Esophagus muscularis mucosa (tissue), 4 donors: ENCODE measurements at regions not wholly inside any gene's neighbourhood (a gene's known extent, or its start where the extent isn't known, plus 50 kb on each side); places are given as distances from the start of the nearest gene placed in this dataset.

Source experiments
- DNase-seq: peaks from one replicate; pipeline ENCODE4 v3.0.0-alpha.2; 2017; ENCODE audit errors: extremely low spot score
- H3K27ac ChIP-seq, 4 donors: fragments of 200-600 bp; sonication (generic); replicated peaks in 1 of 4; 1 replicate in 3 of 4; 2 replicates in 1 of 4; pipeline ENCODE4 v1.5.1; 2016 to 2019; ENCODE audit warnings: mild to moderate bottlenecking in 1 of 4
- H3K27me3 ChIP-seq, 4 donors: fragments of 200-600 bp; sonication (generic); one replicate each; pipeline versions ENCODE4 v1.5.1 to v1.6.0; 2016 to 2019
- H3K36me3 ChIP-seq, 4 donors: fragments of 200-600 bp; sonication (generic); one replicate each; pipeline ENCODE4 v1.5.1; 2016 to 2019
- H3K4me1 ChIP-seq, 4 donors: fragments of 200-600 bp; sonication (generic); one replicate each; pipeline ENCODE4 v1.5.1; 2016 to 2019
- H3K4me3 ChIP-seq, 4 donors: fragments of 200-600 bp; sonication (generic); 1 replicate in 2 of 4; 2 replicates in 2 of 4; pipeline ENCODE4 v1.5.1; 2016 to 2019; ENCODE audit warnings: mild to moderate bottlenecking in 4 of 4, moderate library complexity in 1 of 4
- H3K9me3 ChIP-seq, 4 donors: fragments of 200-600 bp; sonication (generic); 1 replicate in 3 of 4; 2 replicates in 1 of 4; pipeline ENCODE4 v1.5.1; 2016 to 2019
- EP300 ChIP-seq: sonication (generic); formaldehyde crosslinking; IDR thresholded peaks from one replicate; pipeline ENCODE4 v1.6.1; 2017; ENCODE audit warnings: antibody characterized with exemption
- POLR2A ChIP-seq: fragments of 450-650 bp; IDR thresholded peaks from one replicate; pipeline ENCODE4 v1.6.1; 2017; ENCODE audit warnings: antibody characterized with exemption, moderate library complexity, mild to moderate bottlenecking, low read depth
- POLR2AphosphoS5 ChIP-seq, 2 donors: sonication (generic); formaldehyde crosslinking; IDR thresholded peaks; one replicate each; pipeline ENCODE4 v1.6.1; 2017; ENCODE audit warnings: antibody characterized with exemption in 2 of 2
- WGBS: methylation state at CpG from one replicate; pipeline ENCODE4 v1.1.5; 2018; 5-methylcytosine and 5-hydroxymethylcytosine counted together
- intact Hi-C: fragments of 100-400 bp; cut with DNase I; formaldehyde crosslinking; loops from one replicate; pipeline ENCODE4 v1.15.1; 2023
- TF ChIP-seq, protein P1 (sequence below), 3 experiments: fragments of 200-600 bp in 2 of 3; fragments of 450-650 bp in 1 of 3; sonication (generic) in 2 of 3; IDR thresholded peaks; one replicate each; pipeline ENCODE4 v1.5.1; 2017 to 2019; ENCODE audit warnings: antibody characterized with exemption in 3 of 3, mild to moderate bottlenecking in 2 of 3, moderate library complexity in 1 of 3

DNA sequence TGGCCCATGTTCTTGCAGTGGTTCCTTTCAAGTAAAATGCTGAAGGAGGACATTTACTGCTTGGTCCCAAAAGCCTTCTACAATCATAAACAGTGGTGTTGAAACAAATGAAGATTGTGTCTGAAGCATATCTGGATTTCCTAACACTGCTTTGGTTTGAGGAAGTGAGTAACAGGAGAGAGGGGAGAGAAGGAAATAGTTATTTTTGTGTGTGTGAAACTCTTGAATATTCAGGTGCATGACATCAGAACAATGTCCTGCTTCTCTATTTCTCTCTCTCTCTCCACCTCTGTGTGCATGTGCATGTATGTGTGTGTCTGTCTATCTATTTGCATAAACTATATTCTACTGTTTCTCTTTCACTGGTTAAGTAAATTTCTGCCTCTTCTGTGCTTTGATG is 61.4 kb upstream of the TNFSF18 start:
- intact Hi-C loops, result no loop called here
- Histone ChIP-seq H3K27ac (no peak overlapping the region), H3K27me3 (no peaks in the 10 kb centered on the region), H3K36me3 (no peaks in the 10 kb centered on the region), H3K4me3 (no peak overlapping the region), H3K4me1 (no peaks in the 10 kb centered on the region), H3K9me3 (no peaks in the 10 kb centered on the region)
- TF ChIP-seq EP300, result no peak
- TF ChIP-seq POLR2AphosphoS5 (IDR thresholded peaks at IDR 0.05), result no peak
- TF ChIP-seq, protein P1, sequence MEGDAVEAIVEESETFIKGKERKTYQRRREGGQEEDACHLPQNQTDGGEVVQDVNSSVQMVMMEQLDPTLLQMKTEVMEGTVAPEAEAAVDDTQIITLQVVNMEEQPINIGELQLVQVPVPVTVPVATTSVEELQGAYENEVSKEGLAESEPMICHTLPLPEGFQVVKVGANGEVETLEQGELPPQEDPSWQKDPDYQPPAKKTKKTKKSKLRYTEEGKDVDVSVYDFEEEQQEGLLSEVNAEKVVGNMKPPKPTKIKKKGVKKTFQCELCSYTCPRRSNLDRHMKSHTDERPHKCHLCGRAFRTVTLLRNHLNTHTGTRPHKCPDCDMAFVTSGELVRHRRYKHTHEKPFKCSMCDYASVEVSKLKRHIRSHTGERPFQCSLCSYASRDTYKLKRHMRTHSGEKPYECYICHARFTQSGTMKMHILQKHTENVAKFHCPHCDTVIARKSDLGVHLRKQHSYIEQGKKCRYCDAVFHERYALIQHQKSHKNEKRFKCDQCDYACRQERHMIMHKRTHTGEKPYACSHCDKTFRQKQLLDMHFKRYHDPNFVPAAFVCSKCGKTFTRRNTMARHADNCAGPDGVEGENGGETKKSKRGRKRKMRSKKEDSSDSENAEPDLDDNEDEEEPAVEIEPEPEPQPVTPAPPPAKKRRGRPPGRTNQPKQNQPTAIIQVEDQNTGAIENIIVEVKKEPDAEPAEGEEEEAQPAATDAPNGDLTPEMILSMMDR (IDR thresholded peaks at IDR 0.05), result no peak
- no peak for TF ChIP-seq POLR2A
- no peak for DNase-seq

DNA sequence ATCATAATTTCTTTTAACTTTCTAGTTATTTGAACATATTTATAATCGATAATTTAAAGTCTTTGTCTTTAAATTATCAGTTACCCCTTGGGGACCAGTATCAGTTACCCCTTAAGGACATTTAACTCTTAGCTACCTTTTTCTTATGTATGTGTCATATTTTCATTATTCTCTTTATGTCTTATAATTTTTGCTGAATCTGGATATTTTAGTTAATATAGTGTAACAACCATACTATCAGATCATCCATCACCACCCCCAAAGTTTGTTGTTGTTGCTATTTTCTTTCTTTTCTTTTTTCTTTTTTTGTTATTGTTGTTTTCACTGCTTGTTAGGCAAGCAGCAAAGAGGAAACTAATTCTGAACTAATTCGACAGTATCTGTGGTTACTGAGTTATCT is 57.0 kb upstream of the TNFSF18 start:
- Histone ChIP-seq H3K9me3 (peaks cover 0 to 12% (median 5%) of the 10 kb centered on the region in 4 donors), H3K36me3 (no peaks in the 10 kb centered on the region), H3K4me1 (no peaks in the 10 kb centered on the region), H3K27ac (no peak overlapping the region), H3K27me3 (no peaks in the 10 kb centered on the region), H3K4me3 (no peak overlapping the region)
- no peak for TF ChIP-seq POLR2A
- no peak for TF ChIP-seq EP300
- intact Hi-C loops, result no loop called here
- no peak for DNase-seq
- 94% methylated on average over 2 of the region's 2 CpGs for WGBS

DNA sequence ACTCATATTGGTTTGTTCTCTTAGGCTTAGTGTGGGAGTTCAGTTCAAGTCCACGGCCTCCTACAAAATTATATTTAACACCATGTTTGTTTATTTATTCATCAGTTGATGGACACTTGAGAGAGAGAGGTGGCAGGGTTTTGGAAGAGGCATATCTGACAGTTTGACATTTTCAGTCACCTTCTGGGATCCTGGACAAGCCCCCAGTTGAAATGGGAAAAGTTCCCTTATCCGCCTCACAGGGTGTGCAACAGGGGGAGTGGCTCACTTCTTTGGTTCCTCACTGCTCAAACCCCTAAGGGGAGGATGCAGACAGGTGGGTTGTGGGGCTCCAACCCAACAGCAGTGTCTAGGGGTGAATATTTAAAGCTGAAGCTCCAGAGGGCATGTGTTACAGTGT is 52.3 kb upstream of the TNFSF18 start:
- no peaks in the 10 kb centered on the region for H3K4me1 ChIP-seq
- H3K9me3 ChIP-seq, result peaks cover 0 to 14% (median 7%) of the 10 kb centered on the region in 4 donors
- WGBS, result 80% methylated on average over 2 of the region's 2 CpGs
- intact Hi-C loops, result no loop called here
- H3K4me3 ChIP-seq, result no peak overlapping the region
- H3K27me3 ChIP-seq, result no peaks in the 10 kb centered on the region
- no peak for TF ChIP-seq EP300
- TF ChIP-seq, protein P1 (IDR thresholded peaks at IDR 0.05), result no peak
- TF ChIP-seq POLR2A, result no peak
- no peak for TF ChIP-seq POLR2AphosphoS5 (IDR thresholded peaks at IDR 0.05)
- no peaks in the 10 kb centered on the region for H3K36me3 ChIP-seq
- H3K27ac ChIP-seq, result no peak overlapping the region
- no peak for DNase-seq

DNA sequence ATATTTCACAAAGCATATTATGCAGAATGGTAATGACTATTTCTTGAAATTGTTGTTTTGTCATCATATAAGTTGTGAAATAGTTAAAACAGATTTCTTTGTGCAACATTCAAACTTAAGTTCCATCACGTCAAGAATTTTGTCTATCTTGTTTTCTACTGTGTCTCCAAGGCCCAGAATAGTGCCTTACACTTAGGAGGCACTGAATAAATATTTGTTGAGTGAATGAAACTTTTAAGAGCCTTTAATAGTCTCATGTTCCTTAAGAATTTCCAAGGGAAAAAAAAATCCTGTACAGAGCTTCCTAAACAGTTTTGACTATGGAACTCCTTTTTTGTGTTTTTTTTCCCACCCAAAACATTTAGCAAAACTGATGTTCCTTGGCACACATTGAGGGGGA is 50.8 kb upstream of the TNFSF18 start:
- Histone ChIP-seq H3K9me3 (peaks cover 0 to 14% (median 7%) of the 10 kb centered on the region in 4 donors), H3K4me1 (no peaks in the 10 kb centered on the region), H3K4me3 (no peak overlapping the region), H3K36me3 (no peaks in the 10 kb centered on the region), H3K27ac (no peak overlapping the region), H3K27me3 (no peaks in the 10 kb centered on the region)
- WGBS, result 66% methylated on average over 1 of the region's 1 CpG
- DNase-seq, result no peak
- no peak for TF ChIP-seq POLR2A
- TF ChIP-seq, protein P1 (IDR thresholded peaks at IDR 0.05), result no peak
- TF ChIP-seq EP300, result no peak
- no peak for TF ChIP-seq POLR2AphosphoS5 (IDR thresholded peaks at IDR 0.05)
- intact Hi-C loops, result no loop called here

DNA sequence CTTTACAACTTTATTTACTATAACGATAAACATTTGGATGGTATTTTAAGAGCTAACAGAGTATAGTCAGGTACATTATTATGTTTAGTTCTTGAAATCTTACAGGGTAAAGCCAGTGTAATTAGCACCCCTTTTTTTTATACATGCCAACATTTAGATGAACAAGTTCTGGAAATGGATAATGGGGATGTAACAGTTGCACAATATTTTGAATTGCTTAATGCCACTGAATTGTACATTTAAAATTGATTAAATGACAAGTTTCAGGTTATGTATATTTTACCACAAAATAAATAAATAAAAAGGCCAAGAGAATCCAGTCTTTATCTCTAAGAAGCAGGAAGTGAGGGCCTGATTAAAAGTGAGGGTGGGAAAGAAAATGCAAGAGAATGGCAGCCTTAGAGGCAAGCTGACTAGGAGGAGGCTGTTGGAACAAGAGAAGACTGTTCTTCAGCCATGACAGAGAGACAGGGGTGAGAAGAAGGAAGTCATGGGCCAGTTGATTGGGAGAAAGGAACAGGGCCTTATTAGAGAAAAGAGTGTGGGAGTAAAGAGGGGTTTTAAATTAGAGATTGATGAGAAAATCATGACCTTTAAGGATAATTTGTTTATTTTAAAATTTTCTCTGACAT is 49.9 kb upstream of the TNFSF18 start:
- intact Hi-C loops, result no loop called here
- Histone ChIP-seq H3K27me3 (no peaks in the 10 kb centered on the region), H3K4me1 (no peaks in the 10 kb centered on the region), H3K4me3 (no peak overlapping the region), H3K27ac (no peak overlapping the region), H3K9me3 (peaks cover 0 to 14% (median 7%) of the 10 kb centered on the region in 4 donors), H3K36me3 (no peaks in the 10 kb centered on the region)
- 100% methylated on average over 1 of the region's 1 CpG for WGBS
- no peak for DNase-seq
- TF ChIP-seq, protein P1 (IDR thresholded peaks at IDR 0.05), result no peak
- TF ChIP-seq POLR2AphosphoS5 (IDR thresholded peaks at IDR 0.05), result no peak
